Stimulated activated CD4-positive, alpha-beta T cell treated with anti-CD3 and anti-CD28 coated beads, Interleukin-4, amount 100 ng/mL, for 48 hours (primary cell): ENCODE measurements at regions not wholly inside any gene's neighbourhood (a gene's known extent, or its start where the extent isn't known, plus 50 kb on each side); places are given as distances from the start of the nearest gene placed in this dataset.

Source experiments
- DNase-seq, 2 donors: peaks; one replicate each; pipeline ENCODE4 v3.0.0-alpha.2; 2020; ENCODE audit warnings: low read depth in 2 of 2

GRCh38 chr13:107339209-107339608, 771.3 kb upstream of the ARGLU1 start:
- DNase-seq = no peak

- no peak for DNase-seq
Measured at GRCh38 chr13:107332188-107332587, 764.3 kb upstream of the ARGLU1 start.

- DNase-seq = no peak
Measured at GRCh38 chr13:107331359-107331758, 763.4 kb upstream of the ARGLU1 start.

GRCh38 chr13:107330484-107330883, 762.5 kb upstream of the ARGLU1 start:
- DNase-seq = no peak

- DNase-seq = no peak
Measured at GRCh38 chr13:107329991-107330390, 762.1 kb upstream of the ARGLU1 start.

GRCh38 chr13:107324416-107325204, 756.7 kb upstream of the ARGLU1 start:
- no peak for DNase-seq

- no peak for DNase-seq
Measured at GRCh38 chr13:107322228-107322627, 754.3 kb upstream of the ARGLU1 start.

GRCh38 chr13:107305178-107305577, 737.2 kb upstream of the ARGLU1 start:
- DNase-seq = no peak

GRCh38 chr13:107301724-107302374, 733.9 kb upstream of the ARGLU1 start:
- no peak for DNase-seq

GRCh38 chr13:107299717-107300116, 731.8 kb upstream of the ARGLU1 start:
- no peak for DNase-seq

- no peak for DNase-seq
Measured at GRCh38 chr13:107296804-107297203, 728.9 kb upstream of the ARGLU1 start.

- no peak for DNase-seq
Measured at GRCh38 chr13:107295416-107296140, 727.6 kb upstream of the ARGLU1 start.

- no peak for DNase-seq
Measured at GRCh38 chr13:107293924-107294323, 726.0 kb upstream of the ARGLU1 start.

GRCh38 chr13:107291875-107292274, 723.9 kb upstream of the ARGLU1 start:
- no peak for DNase-seq

GRCh38 chr13:107289540-107289939, 721.6 kb upstream of the ARGLU1 start:
- no peak for DNase-seq

GRCh38 chr13:107284173-107284572, 716.2 kb upstream of the ARGLU1 start:
- no peak for DNase-seq

- no peak for DNase-seq
Measured at GRCh38 chr13:107277911-107278310, 710.0 kb upstream of the ARGLU1 start.

GRCh38 chr13:107276936-107277335, 709.0 kb upstream of the ARGLU1 start:
- DNase-seq = no peak

- DNase-seq = no peak
Measured at GRCh38 chr13:107275945-107276614, 708.1 kb upstream of the ARGLU1 start.

- no peak for DNase-seq
Measured at GRCh38 chr13:107275312-107275711, 707.4 kb upstream of the ARGLU1 start.

GRCh38 chr13:107271227-107271626, 703.3 kb upstream of the ARGLU1 start:
- no peak for DNase-seq

- DNase-seq = no peak
Measured at GRCh38 chr13:107266657-107267056, 698.7 kb upstream of the ARGLU1 start.
